Omental fat pad (tissue), 3 donors: ENCODE measurements at regions not wholly inside any gene's neighbourhood (a gene's known extent, or its start where the extent isn't known, plus 50 kb on each side); places are given as distances from the start of the nearest gene placed in this dataset.

ENCODE experiments used
- ATAC-seq: fragments of 150-250 bp; one replicate; pipeline ENCODE4 v1.9.1; 2016; ENCODE audit warnings: mild to moderate bottlenecking, moderate library complexity; ENCODE audit not compliant: low FRiP score
- DNase-seq: peaks from one replicate; pipeline ENCODE4 v3.0.0-alpha.2; 2019; ENCODE audit warnings: low spot score
- CTCF ChIP-seq, 3 donors: fragments of 450-650 bp; IDR thresholded peaks; one replicate each; pipeline ENCODE4 v1.5.1; 2016 to 2017; ENCODE audit warnings: antibody characterized with exemption in 3 of 3, mild to moderate bottlenecking in 3 of 3, moderate library complexity in 2 of 3

GRCh38 chr3:72246685-72247084, 461.7 kb upstream of the PROK2 start:
- no peak for ATAC-seq
- TF ChIP-seq CTCF (IDR thresholded peaks at IDR 0.05) = no peak
- no peak for DNase-seq

GRCh38 chr3:72245183-72245811, 460.3 kb upstream of the PROK2 start:
- DNase-seq (no peak), ATAC-seq (peak; percentile 30)
- no peak for TF ChIP-seq CTCF (IDR thresholded peaks at IDR 0.05)

- no peak for ATAC-seq
- TF ChIP-seq CTCF (IDR thresholded peaks at IDR 0.05) = no peak
- no peak for DNase-seq
Measured at GRCh38 chr3:72244396-72244795, 459.4 kb upstream of the PROK2 start.

GRCh38 chr3:72242326-72242725, 457.4 kb upstream of the PROK2 start:
- no peak for ATAC-seq
- no peak for DNase-seq
- no peak for TF ChIP-seq CTCF (IDR thresholded peaks at IDR 0.05)

GRCh38 chr3:72241525-72241924, 456.6 kb upstream of the PROK2 start:
- ATAC-seq (no peak), DNase-seq (no peak)
- no peak for TF ChIP-seq CTCF (IDR thresholded peaks at IDR 0.05)

- DNase-seq = no peak
- TF ChIP-seq CTCF (IDR thresholded peaks at IDR 0.05) = no peak
- ATAC-seq = no peak
Measured at GRCh38 chr3:72240531-72240930, 455.6 kb upstream of the PROK2 start.

GRCh38 chr3:72238801-72239200, 453.9 kb upstream of the PROK2 start:
- DNase-seq = no peak
- no peak for TF ChIP-seq CTCF (IDR thresholded peaks at IDR 0.05)
- ATAC-seq = no peak
